Retinal pigment epithelial cell (primary cell): ENCODE measurements at regions not wholly inside any gene's neighbourhood (a gene's known extent, or its start where the extent isn't known, plus 50 kb on each side); places are given as distances from the start of the nearest gene placed in this dataset.
"Not testable (repeated sequence)": the region's sequence is repeated elsewhere in the genome, so short reads cannot be mapped to it uniquely, and the experiment has no call there.

ENCODE experiments used
- DNase-seq: peaks from one replicate; pipeline ENCODE4 v3.0.0-alpha.2; 2010; ENCODE audit warnings: low read depth
- H3K4me3 ChIP-seq: 2 replicates; pipeline ENCODE4 v1.5.1; 2011; ENCODE audit warnings: mild to moderate bottlenecking, low read length, control low read depth, moderate library complexity
- CTCF ChIP-seq: conservative IDR thresholded peaks from 2 replicates; pipeline ENCODE4 v1.5.1; 2011; ENCODE audit warnings: low read depth, low read length, control low read depth, inconsistent platforms

GRCh38 chr1:30548294-30548693, 175.1 kb downstream of the MATN1 start:
- DNase-seq: no peak
- TF ChIP-seq CTCF: no peak
- no peak overlapping the region for H3K4me3 ChIP-seq

- not testable (repeated sequence) for DNase-seq, H3K4me3 ChIP-seq
Measured at GRCh38 chr1:30547326-30547725, 176.1 kb downstream of the MATN1 start.

GRCh38 chr1:30545365-30545764, 178.0 kb downstream of the MATN1 start:
- no peak overlapping the region for H3K4me3 ChIP-seq
- TF ChIP-seq CTCF: no peak
- no peak for DNase-seq

- H3K4me3 ChIP-seq: no peak overlapping the region
- no peak for TF ChIP-seq CTCF
- DNase-seq: no peak
Measured at GRCh38 chr1:30541721-30542485, 181.5 kb downstream of the MATN1 start.

GRCh38 chr1:30540611-30541192, 182.7 kb downstream of the MATN1 start:
- DNase-seq: no peak
- TF ChIP-seq CTCF: no peak
- H3K4me3 ChIP-seq: no peak overlapping the region

- no peak overlapping the region for H3K4me3 ChIP-seq
- DNase-seq: no peak
- TF ChIP-seq CTCF: no peak
Measured at GRCh38 chr1:30539884-30540283, 183.5 kb downstream of the MATN1 start.

GRCh38 chr1:30538993-30539867, 184.2 kb downstream of the MATN1 start:
- TF ChIP-seq CTCF: no peak
- DNase-seq: no peak
- no peak overlapping the region for H3K4me3 ChIP-seq
